GM18498 (cell line): ENCODE measurements at regions not wholly inside any gene's neighbourhood (a gene's known extent, or its start where the extent isn't known, plus 50 kb on each side); places are given as distances from the start of the nearest gene placed in this dataset.

Experiments
- ATAC-seq: cut with Tn5 transposase; IDR thresholded peaks from one replicate; pipeline ENCODE4 v1.9.1; 2021; ENCODE audit warnings: mild to moderate bottlenecking, moderate library complexity; ENCODE audit not compliant: unreplicated experiment

DNA sequence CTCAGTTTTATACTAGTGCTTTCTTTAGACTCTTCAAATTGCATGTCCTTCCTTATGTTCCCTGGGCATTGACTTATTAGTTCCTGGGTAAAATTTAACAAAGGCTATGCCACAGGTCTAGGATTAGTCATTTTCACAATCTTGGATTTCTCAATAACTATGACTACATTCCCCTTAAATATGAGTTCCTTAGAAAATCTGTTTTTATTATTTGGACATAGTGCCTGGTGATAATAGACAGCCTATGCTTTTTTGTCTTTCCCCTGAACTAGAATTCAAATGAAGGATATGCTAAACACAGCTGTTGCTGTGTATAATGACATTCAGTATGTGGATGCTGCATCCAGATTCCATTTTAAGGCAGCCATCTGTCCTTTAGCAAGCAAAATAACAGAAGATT lies 1252.8 kb upstream of the GJE1 start:
- no peak for ATAC-seq

DNA sequence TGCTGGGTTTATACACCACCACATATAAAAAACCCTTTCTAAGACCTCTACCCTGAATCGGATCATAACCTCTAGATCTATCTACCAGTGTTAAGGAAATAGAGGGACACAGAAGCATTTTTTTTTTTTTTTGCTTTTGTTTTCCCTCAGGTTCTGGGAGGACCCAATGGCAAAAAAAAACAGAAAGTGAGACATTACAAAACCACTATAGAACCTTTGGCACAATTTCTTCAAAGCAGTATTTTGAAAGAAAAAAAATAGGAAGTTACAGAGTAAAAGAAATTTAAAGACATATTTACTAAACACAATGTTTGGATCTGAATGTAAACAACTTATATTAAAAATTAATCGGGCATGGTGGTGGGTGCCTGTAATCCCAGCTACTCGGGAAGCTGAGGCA lies 1258.7 kb upstream of the GJE1 start:
- ATAC-seq, result no peak

DNA sequence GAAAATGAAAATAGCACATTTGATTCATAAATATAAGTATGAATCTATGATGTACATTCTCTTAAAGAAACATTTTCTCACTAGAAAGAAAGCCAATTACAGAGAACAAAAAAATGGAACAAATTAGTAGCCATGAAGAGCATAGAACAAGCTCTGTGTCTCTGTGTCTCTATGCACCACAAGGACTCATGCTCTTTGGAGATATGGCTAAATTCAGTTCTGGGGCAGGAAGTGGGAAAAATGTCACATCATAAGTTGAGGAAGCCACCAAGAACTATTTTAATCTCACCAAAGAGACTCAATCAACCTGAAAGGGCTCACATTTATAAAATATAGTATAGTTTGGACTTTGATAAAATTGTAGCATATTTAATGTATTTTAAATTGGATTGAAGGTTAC lies 1259.8 kb upstream of the GJE1 start:
- no peak for ATAC-seq

DNA sequence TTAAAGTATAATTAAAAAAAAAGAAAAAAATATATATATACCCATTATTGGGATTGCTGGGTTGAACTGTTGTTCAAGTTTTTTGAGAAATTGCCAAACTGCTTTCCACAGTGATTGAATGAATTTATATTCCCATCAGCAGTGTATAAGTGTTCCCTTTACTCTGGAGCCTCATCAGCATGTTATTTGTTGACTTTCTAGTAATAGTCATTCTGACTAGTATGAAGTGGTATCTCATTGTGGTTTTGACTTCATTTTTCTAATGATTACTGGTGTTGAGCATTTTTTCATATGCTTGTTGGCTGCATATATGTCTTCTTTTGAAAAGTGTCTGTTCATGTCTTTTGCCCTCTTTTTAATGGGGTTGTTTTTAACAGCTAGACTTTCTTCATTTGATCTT lies 1260.8 kb upstream of the GJE1 start:
- no peak for ATAC-seq

DNA sequence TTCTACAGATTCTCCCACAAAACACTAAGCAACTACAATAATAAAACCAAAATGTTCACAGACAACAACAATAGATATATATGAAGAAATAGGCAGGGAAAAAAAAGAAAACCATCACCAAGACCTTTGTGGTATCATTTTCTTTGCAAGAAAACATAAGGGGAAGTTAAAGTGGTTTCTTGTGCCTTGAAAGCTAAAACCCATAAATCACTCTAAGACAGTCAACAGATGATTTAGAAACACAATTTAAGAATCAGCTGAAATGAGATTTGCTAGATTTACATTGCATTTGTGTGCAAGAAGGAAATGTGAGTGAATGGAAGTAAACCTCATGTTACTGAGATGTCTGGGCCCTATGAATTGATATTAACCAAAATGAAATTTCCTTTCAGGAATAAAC lies 1265.4 kb upstream of the GJE1 start:
- ATAC-seq, result no peak

DNA sequence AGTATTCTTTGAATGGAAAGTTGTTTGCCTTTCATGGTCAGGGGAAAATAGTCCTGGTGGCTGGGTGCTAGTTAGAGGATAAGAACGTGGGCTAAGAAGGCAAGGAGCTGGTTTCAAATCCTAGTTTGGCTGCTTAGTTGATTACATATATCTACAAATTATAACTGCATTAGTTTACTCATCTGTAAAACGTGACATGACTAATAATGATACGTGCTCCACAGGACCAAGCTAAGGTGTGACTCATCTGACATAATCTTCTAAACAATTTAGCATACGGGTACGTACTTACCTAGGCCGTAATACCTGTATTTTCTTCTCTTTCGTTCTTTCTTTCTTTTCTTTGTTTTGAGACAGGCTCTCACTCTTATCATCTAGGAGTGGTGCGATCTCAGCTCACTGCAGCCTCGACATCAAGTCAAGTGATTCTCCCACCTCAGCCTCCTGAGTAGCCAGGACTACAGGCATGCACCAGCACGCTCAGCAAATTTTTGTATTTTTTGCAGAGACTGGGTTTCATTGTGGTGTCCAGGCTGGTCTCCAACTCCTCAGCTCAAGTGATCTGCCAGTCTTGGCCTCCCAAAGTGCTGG lies 1274.2 kb upstream of the GJE1 start:
- ATAC-seq, result no peak

DNA sequence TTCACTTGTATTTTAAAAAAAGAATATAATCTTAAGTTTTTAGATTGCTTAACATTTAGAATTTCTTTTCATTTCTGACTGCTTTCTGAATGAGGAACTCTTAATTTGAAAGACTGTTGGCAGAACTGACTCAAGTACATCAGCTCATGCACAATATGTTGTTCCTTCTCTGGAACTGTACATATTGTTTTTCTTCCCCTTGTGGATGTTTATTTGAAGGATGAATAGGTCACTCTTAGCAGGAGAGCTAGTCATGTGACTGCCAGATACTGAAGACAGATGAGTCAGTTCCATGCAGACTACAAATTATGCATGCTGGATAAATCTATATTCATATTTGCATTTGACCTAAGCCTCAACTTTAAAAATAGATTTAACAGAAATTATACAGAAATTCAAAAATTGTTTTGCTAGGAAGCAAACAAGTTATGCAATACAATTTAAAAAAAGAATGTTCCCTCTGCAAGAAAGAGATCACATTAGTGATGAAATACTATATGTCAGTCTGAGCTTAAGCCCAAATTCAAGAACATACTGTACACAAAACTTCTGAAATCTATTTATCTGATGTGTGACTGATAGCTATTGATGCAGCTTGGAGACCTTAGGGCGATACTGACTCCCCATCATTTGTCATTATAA lies 1274.9 kb upstream of the GJE1 start:
- no peak for ATAC-seq

DNA sequence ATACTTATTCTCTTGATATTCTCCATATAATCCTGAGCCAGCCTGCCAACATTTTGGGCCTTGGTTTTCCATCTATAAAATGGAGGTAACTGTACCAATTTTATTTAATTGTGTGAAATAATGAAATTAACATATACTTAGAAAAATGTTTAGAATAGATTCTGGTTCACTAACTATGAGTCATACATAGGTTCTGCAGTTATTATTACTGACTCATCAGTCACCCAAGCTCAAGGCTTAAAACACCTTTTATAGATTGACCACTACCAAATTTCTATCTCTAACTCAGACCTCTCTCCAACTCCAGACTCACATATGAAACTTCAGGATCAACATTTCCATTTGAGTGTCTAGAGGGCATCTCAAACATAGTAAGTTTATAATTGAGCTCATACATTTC lies 1277.2 kb upstream of the GJE1 start:
- ATAC-seq, result no peak

DNA sequence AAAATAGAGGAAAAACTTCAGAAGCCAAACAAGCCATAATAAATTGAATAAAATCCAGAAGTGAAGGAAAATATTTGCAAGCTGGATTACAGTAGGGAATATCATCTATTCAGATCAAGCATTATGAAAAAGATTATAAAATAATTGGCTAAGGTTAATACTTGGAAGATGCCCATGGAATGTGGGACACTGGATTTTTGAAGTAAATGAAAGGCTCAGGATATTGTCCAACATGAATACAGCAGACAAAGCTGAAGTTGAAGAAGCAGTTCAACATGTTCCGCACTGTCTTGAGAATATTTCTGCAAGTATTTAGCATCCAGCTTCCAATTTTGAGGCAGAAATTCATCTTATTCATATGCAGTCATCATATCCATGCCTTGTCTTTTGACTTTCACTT lies 1278.4 kb upstream of the GJE1 start:
- no peak for ATAC-seq

DNA sequence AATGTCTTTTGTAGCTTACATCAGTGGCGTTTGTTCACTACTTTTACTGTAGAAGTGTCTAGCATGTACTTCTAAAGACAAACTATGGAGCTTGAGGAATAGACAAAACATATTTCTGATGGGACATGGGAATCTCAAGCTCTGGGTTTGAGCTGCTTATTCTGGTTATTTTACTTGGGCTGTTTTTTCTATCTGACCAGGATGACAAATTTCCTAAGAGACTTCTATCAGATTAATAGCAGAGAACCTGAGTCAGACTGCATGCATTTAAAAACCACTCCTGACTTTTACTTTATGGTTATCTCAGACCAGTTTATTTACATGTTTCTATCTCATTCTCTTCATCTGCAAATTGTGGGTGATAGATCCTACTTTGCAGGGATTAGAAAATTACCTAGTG lies 1282.3 kb upstream of the GJE1 start:
- no peak for ATAC-seq

DNA sequence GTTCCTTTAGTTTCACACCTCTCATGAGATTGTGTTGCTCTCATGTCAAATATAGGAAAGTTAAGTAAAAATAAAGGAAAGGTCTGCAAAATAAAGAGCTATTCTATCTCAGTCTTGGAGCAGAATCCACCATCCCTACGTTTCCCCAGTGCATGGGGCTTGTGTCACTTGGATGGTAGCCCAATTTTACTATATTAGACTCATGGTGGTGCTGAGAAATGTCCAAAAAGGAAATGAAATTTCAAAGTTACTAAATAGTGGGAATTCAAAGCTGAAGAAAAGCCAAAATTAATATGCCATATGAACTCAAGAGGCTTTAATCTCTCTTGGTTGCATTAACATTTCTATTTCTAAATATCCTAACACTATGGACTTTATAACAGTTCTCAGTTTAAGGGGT lies 1283.3 kb upstream of the GJE1 start:
- no peak for ATAC-seq

DNA sequence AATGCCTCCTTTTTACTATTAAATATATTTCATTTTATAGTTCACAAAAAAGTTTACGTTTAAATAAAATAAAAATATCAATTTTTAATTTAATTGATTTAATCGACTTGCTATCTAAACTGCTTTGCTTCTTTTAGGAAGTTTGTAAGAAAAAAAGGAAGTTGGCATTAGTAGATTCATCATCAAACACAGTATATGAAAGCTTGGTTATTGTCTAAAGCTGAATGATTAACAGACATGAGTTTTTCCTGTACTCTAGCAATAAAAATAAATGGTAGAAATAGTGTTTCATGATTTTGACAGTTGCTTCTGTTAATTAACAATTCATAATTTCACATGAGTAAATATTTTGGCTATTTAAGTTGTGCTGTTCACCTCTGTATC lies 1285.5 kb upstream of the GJE1 start:
- ATAC-seq, result no peak

DNA sequence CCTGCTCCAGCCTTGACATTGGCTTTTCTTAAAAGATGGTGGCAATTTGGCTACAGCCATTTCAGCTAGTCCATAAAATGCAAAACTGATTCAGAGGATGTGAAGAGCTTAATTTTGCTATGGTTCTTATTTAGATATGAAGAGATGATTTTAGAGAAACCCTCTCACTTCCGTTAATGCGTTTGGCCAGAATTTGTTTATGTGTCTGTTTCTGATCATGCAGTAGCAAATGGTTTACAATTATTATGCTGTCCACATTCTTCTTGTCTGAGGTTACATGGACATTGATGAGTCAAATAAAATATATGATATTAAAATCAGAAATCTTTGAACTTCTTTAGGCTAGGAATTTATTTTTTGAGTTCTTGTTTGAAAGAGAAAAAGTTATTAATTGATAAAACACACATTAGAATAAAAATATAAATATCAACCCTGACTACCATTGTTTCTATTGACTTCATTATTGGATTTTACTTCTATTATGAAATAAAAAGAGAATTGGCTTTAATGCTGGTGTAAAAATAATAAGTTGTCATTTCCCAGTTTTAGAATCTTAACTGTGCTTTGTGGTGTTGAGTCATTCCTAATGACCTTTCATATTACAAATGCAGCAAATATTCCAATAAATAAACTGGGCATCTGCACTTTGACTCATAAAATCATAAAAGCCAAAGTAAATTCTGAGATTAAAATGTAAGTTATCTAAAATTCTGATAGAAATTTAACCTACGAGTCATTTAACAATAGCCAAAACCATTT lies 1286.0 kb upstream of the GJE1 start:
- ATAC-seq, result no peak

DNA sequence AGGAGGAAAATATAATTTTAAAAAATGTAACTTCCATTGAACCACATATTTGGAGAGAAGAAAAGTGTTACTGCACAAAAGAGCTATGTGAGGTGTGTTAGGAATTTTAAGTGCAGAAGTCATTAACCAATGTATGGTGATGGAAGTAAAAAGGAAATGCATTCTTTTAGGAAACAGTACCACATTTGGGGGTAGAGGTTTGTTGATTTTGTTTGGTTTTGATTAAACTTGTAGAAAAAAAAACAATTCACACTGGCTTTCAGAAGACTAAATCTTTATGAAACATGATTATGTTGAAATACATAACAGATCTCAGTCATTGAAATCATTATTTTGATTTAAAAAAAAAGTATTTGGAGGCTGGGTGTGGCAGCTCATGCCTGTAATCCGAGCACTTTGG lies 1287.0 kb upstream of the GJE1 start:
- ATAC-seq, result no peak

DNA sequence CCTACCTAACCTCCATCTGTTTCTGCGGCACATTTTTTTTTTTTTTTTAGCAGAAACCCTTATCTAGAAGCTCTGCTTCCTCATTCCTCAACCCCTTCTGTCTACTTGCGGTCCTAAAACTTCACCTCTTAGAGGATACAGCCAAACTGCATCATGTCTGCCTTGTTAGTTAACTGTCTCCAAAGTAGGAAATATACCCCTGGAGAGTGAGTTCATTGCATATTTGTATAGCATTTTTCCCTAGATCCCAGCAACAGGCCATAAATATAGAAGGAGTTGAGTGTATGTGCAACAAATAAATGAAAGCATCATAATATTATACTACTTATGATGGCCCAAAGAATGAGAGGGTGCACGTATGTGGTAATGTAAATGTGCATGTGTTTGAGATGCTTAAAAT lies 1288.6 kb upstream of the GJE1 start:
- no peak for ATAC-seq

DNA sequence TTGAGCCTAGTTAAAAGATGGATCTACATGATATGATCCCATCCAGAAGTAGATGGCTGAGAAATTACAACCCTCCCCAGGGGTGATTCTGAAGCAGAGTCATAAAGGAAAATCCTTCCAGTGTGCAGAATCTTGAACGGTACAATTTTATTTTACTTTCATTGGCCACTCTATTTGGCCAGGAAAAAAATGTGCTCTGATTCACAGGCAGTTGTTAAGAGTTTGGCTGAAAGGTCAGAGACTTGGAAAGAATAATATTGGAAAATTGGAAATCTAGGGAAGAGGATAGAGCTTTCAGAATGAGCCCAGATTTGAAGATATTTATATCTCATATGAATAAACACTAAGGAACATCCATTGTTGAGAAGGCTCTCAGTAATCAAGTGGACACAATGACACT lies 1299.3 kb upstream of the GJE1 start:
- no peak for ATAC-seq

DNA sequence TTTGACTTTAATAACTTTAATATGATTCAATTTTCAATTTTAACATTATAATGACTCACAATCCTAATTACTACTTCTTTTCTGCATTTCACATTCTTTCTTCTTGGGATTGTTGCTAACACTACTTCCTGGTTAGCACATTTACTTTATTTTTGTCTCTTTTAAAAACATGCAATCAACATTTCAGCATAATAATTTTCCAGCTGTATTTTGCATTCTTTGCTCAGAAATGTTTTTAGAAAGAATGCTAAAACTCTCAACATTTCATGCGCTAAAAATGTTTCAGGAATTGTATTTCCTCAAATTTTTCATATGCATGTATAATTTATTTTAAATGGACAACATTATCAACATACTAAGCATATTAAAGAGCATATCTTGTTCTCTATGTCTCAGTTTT lies 1302.1 kb upstream of the GJE1 start:
- ATAC-seq, result no peak

DNA sequence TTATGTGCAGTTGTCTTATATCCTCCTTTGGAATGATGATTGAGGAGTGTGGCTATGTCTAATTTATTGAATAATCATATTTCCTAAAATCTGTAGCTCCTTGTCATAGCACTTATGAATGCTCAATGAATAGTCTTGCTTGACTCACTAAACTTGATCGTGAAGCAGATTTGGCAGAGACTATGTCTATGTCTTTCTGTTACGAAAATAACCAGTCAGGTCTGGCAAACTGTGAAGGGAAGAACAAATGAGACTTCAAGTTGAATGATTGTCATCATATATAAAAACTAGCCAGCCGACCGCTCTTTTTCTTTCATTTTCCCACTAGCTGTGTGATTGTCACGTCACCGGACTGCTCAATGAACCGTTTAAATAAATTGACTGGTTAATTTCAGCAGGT lies 1303.9 kb upstream of the GJE1 start:
- no peak for ATAC-seq

DNA sequence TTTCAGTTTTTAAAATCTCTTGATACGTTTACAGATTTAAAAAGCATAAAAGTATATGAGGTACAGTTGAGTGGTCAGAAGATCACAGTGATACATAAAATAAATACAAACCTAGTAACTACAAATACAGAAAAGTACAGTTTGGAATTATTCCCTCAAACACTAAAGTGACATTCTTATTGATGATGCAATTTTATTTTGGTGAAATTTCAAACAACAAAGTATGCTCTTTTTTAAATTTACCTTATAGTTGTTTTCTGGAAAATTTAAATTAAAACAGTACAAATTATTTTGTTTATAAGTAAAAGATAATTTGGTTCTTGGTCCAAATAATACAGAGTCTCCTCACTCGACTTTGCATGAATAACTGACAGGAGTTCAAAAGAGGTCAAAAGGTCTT lies 1305.1 kb upstream of the GJE1 start:
- ATAC-seq, result no peak

DNA sequence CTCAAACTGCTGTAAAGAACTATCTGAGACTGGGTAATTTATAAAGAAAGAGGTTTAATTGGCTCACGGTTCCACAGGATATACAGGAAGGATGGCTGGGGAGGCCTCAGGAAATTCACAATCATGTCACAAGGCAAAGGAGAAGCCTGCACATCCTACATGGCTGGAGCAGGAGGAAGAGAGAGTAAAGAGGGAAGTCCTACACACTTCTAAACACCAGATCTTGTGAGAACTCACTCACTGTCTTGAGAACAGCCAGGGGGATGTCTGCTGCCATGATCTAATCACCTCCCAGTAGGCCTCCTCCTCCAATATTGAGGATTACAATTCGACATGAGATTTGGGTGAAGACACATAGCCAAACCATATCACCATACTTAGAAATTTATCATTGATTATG lies 1307.0 kb upstream of the GJE1 start:
- ATAC-seq, result no peak

DNA sequence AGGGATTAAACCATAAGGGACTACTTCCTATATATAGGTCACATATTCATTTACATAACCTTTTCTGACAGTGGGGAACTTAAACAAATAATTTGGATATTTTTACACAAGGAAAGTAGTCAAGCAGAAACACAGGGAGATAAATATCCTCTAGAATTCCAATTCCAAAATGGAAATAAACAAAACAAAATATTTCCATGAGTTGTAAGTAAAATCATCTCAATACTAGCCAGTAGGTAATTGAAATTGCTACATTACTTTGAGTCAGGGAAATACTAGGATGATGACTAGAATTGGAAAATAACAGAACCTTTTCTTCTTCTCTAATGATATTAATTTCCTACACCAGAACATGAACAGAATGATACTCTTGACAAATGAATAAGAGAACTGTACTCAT lies 1308.1 kb upstream of the GJE1 start:
- no peak for ATAC-seq

DNA sequence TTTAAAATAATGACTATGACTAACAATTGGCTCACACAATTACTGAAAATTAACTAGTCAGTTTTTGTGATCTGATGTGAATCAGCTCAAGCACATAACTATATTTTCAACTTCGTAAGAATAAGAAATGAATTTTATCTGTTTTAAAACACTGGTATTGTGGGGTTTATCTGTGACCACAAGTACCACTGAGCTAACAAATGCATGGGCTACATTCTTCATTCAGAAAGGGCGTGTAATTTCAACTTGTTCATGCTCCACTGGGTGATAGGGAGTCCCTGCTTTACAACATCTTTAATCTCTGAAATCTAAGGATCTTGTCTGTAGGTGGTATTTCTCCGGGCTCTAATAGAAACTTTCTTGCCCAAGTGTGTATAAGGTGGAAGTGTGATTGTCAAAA lies 1311.5 kb upstream of the GJE1 start:
- no peak for ATAC-seq

DNA sequence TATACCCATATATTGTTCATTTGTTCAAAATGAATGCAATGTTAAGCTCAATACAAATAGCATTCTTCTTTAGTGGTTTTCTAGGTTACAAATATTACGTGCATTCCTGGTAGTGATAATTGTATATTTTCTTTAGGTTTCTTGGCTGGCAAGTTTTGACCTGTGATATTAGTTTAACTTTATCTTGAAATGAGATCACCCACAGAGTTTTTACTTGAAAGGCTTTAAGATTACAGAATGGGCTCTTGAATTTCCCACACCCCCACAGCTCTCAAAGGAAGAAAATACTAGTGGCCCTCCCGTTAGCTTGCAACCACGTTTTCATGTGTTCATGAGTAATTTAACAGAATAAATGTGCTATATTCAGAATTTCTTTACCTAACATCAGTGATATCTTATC lies 1315.5 kb upstream of the GJE1 start:
- no peak for ATAC-seq
